Panc1 (cell line): ENCODE measurements at regions not wholly inside any gene's neighbourhood (a gene's known extent, or its start where the extent isn't known, plus 50 kb on each side); places are given as distances from the start of the nearest gene placed in this dataset.

ENCODE experiments used
- ATAC-seq: fragments of 200-7000 bp; cut with Tn5 transposase; 2 replicates; pipeline ENCODE4 v1.9.1; 2020; ENCODE audit warnings: mild to moderate bottlenecking, moderate library complexity
- BruUV-seq: library from RNA; stranded (reverse); fragments of 400-500 nt; replicated peaks from 2 replicates; lab custom pipeline; 2021; lab: Mats Ljungman, UMichigan
- CTCF ChIA-PET: fragments of 300-600 bp; sonication (Branson Sonifier 250); formaldehyde crosslinking; loops from one replicate; lab custom pipeline; 2022; ENCODE audit warnings: antibody characterized with exemption; lab: Charles Lee
- POLR2A ChIA-PET: fragments of 300-600 bp; sonication (Branson Sonifier 250); formaldehyde crosslinking; loops from one replicate; lab custom pipeline; 2022; ENCODE audit warnings: antibody characterized with exemption; lab: Charles Lee
- DNase-seq: peaks from one replicate; pipeline ENCODE4 v3.0.0-alpha.2; 2010; ENCODE audit warnings: low read depth, low spot score
- H3K27ac ChIP-seq: 2 replicates; pipeline ENCODE4 v1.5.1; 2011; ENCODE audit warnings: mild to moderate bottlenecking, low read length, inconsistent platforms
- H3K27me3 ChIP-seq: fragments of 200-500 bp; sonication (Bioruptor generic); 2 replicates; pipeline ENCODE4 v1.6.0; 2014; ENCODE audit warnings: low read length, inconsistent platforms; ENCODE audit not compliant: control insufficient read depth, insufficient read depth
- H3K36me3 ChIP-seq: fragments of 200-500 bp; sonication (Bioruptor generic); 2 replicates; pipeline ENCODE4 v1.5.1; 2014; ENCODE audit warnings: inconsistent platforms, mild to moderate bottlenecking, low read length, moderate library complexity; ENCODE audit not compliant: control insufficient read depth, insufficient read depth
- H3K4me1 ChIP-seq: 2 replicates; pipeline ENCODE4 v1.5.1; 2011; ENCODE audit warnings: inconsistent platforms, mild to moderate bottlenecking, low read length, moderate library complexity; ENCODE audit not compliant: control insufficient read depth, insufficient read depth
- H3K4me3 ChIP-seq, 2 experiments: 2 replicates each; pipeline ENCODE4 v1.5.1; 2011 to 2012; ENCODE audit warnings: low read depth in 2 of 2, low read length in 2 of 2, mild to moderate bottlenecking in 2 of 2, inconsistent platforms in 1 of 2, moderate library complexity in 1 of 2
- H3K9me3 ChIP-seq: fragments of 200-500 bp; sonication (Bioruptor generic); 2 replicates; pipeline ENCODE4 v1.5.1; 2014; ENCODE audit warnings: low read depth, mild to moderate bottlenecking, inconsistent platforms, low read length, moderate library complexity; ENCODE audit not compliant: control insufficient read depth, insufficient read depth
- POLR2AphosphoS5 ChIP-seq: IDR thresholded peaks from 2 replicates; pipeline ENCODE4 v1.6.1; 2012; ENCODE audit warnings: mild to moderate bottlenecking, low read depth, low read length, moderate library complexity
- SIN3A ChIP-seq: IDR thresholded peaks from 2 replicates; pipeline ENCODE4 v1.6.1; 2012; ENCODE audit warnings: low read depth, mild to moderate bottlenecking, low read length, moderate library complexity, borderline replicate concordance; ENCODE audit not compliant: insufficient read depth
- TCF7L2 ChIP-seq: IDR thresholded peaks from 2 replicates; pipeline ENCODE4 v1.6.1; 2011; ENCODE audit warnings: mild to moderate bottlenecking, low read depth, low read length, inconsistent platforms
- in situ Hi-C: cut with HindIII; loops from 2 replicates; pipeline ENCODE4 v1.10.0; 2016; ENCODE audit warnings: low sequenced_read_pairs, low pct_unique_long_range_greater_than_20kb
- intact Hi-C: fragments of 100-400 bp; cut with micrococcal nuclease; formaldehyde crosslinking; loops from one replicate; pipeline ENCODE4 v1.10.0; 2022; ENCODE audit not compliant: unreplicated experiment
- TF ChIP-seq, protein P1 (sequence below), 2 experiments: IDR thresholded peaks; 2 replicates each; pipeline ENCODE4 v1.6.1; 2011 to 2012; ENCODE audit warnings: low read depth in 2 of 2, control low read depth in 1 of 2, low read length in 1 of 2, mild to moderate bottlenecking in 1 of 2, moderate library complexity in 1 of 2; ENCODE audit not compliant: insufficient read depth in 1 of 2
- TF ChIP-seq, protein P2 (sequence below): fragments of 450-650 bp; IDR thresholded peaks from 2 replicates; pipeline ENCODE4 v1.5.1; 2017; ENCODE audit warnings: mild to moderate bottlenecking

DNA sequence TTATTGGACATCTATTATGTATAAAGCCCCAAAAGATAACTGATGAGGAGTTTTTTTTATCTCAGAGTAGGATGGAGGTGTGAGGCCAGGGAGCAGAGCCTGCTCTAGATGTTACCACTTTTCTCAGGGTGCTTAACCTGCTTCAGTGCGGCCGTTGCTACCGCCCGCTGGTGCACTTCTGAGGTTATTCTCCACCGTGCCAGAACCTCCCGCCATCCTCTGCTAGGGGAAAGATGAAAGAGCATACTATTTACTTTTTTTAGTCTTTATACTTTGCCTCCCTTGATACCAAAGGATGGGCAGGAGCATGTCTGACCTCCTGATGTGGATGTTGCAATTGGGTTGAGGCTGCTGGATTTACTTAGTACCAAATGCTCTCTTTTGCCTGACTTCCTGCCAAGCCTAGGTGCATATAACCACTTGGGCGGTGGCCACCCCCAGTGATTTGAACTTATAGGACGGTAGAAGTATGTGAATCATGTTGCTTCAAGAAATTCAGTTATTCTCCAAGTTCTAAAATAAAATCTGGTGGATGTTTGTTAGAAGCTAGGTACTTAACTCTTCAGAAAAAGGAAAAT is 71.1 kb upstream of the HSPB3 start:
- intact Hi-C loops (no loop called here), in situ Hi-C loops (no loop called here)
- CTCF ChIA-PET, result no interaction called here
- no peaks in the 10 kb centered on the region for H3K9me3 ChIP-seq
- no peak for ATAC-seq
- H3K27me3 ChIP-seq, result no peaks in the 10 kb centered on the region
- no peak for DNase-seq
- POLR2A ChIA-PET, result no interaction called here
- H3K36me3 ChIP-seq, result no peaks in the 10 kb centered on the region
- TF ChIP-seq TCF7L2 (no peak), SIN3A (no peak)
- TF ChIP-seq, protein P1, sequence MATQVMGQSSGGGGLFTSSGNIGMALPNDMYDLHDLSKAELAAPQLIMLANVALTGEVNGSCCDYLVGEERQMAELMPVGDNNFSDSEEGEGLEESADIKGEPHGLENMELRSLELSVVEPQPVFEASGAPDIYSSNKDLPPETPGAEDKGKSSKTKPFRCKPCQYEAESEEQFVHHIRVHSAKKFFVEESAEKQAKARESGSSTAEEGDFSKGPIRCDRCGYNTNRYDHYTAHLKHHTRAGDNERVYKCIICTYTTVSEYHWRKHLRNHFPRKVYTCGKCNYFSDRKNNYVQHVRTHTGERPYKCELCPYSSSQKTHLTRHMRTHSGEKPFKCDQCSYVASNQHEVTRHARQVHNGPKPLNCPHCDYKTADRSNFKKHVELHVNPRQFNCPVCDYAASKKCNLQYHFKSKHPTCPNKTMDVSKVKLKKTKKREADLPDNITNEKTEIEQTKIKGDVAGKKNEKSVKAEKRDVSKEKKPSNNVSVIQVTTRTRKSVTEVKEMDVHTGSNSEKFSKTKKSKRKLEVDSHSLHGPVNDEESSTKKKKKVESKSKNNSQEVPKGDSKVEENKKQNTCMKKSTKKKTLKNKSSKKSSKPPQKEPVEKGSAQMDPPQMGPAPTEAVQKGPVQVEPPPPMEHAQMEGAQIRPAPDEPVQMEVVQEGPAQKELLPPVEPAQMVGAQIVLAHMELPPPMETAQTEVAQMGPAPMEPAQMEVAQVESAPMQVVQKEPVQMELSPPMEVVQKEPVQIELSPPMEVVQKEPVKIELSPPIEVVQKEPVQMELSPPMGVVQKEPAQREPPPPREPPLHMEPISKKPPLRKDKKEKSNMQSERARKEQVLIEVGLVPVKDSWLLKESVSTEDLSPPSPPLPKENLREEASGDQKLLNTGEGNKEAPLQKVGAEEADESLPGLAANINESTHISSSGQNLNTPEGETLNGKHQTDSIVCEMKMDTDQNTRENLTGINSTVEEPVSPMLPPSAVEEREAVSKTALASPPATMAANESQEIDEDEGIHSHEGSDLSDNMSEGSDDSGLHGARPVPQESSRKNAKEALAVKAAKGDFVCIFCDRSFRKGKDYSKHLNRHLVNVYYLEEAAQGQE (IDR thresholded peaks at IDR 0.05; ENCODE audit: insufficient read depth in 1 of 2, low read depth in 2 of 2, low read length in 1 of 2), result no peak
- TF ChIP-seq, protein P2, sequence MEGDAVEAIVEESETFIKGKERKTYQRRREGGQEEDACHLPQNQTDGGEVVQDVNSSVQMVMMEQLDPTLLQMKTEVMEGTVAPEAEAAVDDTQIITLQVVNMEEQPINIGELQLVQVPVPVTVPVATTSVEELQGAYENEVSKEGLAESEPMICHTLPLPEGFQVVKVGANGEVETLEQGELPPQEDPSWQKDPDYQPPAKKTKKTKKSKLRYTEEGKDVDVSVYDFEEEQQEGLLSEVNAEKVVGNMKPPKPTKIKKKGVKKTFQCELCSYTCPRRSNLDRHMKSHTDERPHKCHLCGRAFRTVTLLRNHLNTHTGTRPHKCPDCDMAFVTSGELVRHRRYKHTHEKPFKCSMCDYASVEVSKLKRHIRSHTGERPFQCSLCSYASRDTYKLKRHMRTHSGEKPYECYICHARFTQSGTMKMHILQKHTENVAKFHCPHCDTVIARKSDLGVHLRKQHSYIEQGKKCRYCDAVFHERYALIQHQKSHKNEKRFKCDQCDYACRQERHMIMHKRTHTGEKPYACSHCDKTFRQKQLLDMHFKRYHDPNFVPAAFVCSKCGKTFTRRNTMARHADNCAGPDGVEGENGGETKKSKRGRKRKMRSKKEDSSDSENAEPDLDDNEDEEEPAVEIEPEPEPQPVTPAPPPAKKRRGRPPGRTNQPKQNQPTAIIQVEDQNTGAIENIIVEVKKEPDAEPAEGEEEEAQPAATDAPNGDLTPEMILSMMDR, result no peak
- H3K4me3 ChIP-seq, result no peak overlapping the region
- no peak overlapping the region for H3K27ac ChIP-seq
- no peaks in the 10 kb centered on the region for H3K4me1 ChIP-seq
- BruUV-seq, result no TSS peak

DNA sequence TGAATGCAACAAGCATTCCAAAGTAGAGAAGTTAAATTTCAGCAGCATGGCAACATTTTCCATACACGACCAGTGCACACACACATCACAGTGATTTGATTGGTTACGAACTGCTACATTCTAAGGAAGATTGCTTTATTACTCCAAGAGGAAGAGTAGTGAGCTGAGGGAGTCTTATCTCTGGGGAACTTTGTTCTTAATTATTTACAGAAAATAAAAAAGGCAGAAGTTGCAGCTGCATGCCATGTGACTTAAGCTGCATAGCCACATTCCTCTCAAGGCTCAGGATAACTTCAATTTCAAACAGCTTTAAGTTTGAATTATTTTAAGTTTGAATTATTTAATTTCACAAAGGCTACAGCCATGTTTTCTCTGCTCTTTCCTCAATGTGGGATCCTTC is 71.6 kb upstream of the HSPB3 start:
- DNase-seq, result no peak
- no TSS peak for BruUV-seq
- H3K27me3 ChIP-seq, result no peaks in the 10 kb centered on the region
- intact Hi-C loops (no loop called here), in situ Hi-C loops (no loop called here)
- H3K36me3 ChIP-seq, result no peaks in the 10 kb centered on the region
- no peak for ATAC-seq
- no peak overlapping the region for H3K27ac ChIP-seq
- TF ChIP-seq POLR2AphosphoS5 (no peak), SIN3A (no peak), TCF7L2 (no peak)
- TF ChIP-seq, protein P2, result no peak
- TF ChIP-seq, protein P1 (IDR thresholded peaks at IDR 0.05; ENCODE audit: insufficient read depth in 1 of 2, low read depth in 2 of 2, low read length in 1 of 2), result no peak
- H3K4me1 ChIP-seq, result no peaks in the 10 kb centered on the region
- H3K9me3 ChIP-seq, result no peaks in the 10 kb centered on the region
- POLR2A ChIA-PET, result no interaction called here
- CTCF ChIA-PET, result no interaction called here
- no peak overlapping the region for H3K4me3 ChIP-seq
